T-helper 2 cell treated with Interferon-gamma antibody and Interleukin-4, amounts not matched to agents 5 μg/mL and 100 μg/mL, for 36 hours (primary cell): ENCODE measurements at regions not wholly inside any gene's neighbourhood (a gene's known extent, or its start where the extent isn't known, plus 50 kb on each side); places are given as distances from the start of the nearest gene placed in this dataset.

Source experiments
- DNase-seq: peaks from one replicate; pipeline ENCODE4 v3.0.0; 2021; ENCODE audit warnings: low spot score
- H3K27ac Mint-ChIP-seq: one replicate; pipeline ENCODE4 v1.8.0; 2021; ENCODE audit warnings: mild to moderate bottlenecking, mixed read lengths
- H3K27me3 Mint-ChIP-seq: one replicate; pipeline ENCODE4 v1.8.0; 2021; ENCODE audit warnings: low read depth, mixed read lengths
- H3K36me3 Mint-ChIP-seq: one replicate; pipeline ENCODE4 v1.8.0; 2021; ENCODE audit warnings: low read depth, mixed read lengths
- H3K4me1 Mint-ChIP-seq: one replicate; pipeline ENCODE4 v1.8.0; 2021; ENCODE audit warnings: low read depth, mixed read lengths
- H3K4me3 Mint-ChIP-seq: one replicate; pipeline ENCODE4 v1.8.0; 2022; ENCODE audit warnings: mild to moderate bottlenecking, moderate library complexity, mixed read lengths
- H3K9me3 Mint-ChIP-seq: one replicate; pipeline ENCODE4 v1.8.0; 2021; ENCODE audit warnings: mixed read lengths

DNA sequence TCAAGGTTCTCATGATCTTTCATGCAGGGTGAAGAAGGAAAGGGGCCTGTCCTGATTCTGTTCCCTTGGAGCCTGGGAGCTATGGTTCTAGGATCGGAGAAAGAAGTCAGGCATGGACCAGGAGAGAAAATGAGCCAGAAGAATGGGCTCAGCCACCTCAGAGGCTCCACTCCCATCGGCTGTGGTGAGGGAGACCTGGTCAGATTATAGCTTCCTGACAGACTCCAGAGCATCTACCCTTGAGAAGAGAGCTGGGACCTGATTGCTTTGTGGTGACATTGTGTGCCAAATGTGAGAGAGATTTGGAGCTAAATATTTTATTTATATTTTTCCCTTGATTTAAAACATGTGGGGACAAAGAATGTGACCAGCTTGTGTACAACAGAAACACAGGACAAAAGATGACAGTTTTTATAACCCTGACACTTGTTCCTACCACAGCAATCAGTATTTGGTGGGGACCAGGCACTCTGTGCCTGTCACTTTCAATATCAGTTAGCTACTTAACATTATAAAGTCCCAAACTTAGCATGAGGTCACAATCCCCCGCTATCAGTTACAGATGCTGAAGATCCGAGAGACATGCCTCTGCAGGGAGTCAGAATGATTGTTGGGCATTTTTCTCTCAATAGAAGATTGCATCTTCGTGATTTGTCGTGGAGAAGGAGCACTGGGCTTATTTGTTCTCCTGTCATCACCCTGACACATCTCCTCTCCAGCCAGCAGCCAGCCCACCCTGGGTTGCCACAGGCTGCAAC lies 228.3 kb upstream of the ADAMTS16 start:
- H3K9me3 Mint-ChIP-seq: no peaks in the 10 kb centered on the region
- H3K4me1 Mint-ChIP-seq: no peaks in the 10 kb centered on the region
- H3K27ac Mint-ChIP-seq: no peak overlapping the region

DNA sequence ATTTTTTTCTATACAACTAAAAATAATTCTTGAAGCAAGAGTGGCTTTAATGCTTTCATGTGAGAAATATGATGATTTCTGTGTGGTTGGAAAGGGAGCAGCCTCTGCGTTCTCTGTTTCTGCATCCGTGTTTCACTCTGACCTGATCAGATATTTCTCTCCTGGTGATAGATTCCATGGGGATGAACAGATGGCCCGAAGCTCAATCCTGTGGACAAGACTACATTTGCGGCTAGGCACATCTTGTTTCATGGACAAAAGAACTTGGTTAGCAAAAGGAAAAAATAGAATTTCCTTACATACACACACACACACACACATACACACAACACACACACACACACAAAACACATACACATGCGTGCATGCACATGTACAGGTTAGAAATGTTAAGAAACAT lies 218.2 kb upstream of the ADAMTS16 start:
- H3K36me3 Mint-ChIP-seq: no peaks in the 10 kb centered on the region
- no peak for DNase-seq
- no peaks in the 10 kb centered on the region for H3K4me1 Mint-ChIP-seq

More for the DNA sequence above, 228.3 kb upstream of the ADAMTS16 start:
- Mint-ChIP-seq H3K4me3 (no peak overlapping the region), H3K36me3 (no peaks in the 10 kb centered on the region), H3K27me3 (no peaks in the 10 kb centered on the region)
- no peak for DNase-seq

DNA sequence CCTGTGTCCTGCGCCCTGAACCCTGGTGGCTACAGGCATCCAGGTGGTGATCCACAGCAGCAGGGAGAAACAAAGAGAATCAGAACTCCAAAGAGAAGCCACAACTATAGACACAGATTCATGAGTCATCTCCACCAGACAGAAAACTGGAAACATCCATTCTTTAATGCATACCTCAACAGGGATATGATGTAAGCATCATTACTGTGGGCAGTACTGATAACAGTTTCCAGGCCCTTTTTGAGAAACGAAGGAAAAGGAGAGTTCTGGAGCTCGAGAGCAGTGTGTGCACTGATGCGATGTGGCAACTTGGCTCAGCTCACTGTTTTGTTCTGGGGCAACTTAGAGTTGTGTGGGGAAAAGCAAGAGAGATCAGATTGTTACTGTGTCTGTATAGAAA lies 215.6 kb upstream of the ADAMTS16 start:
- Mint-ChIP-seq H3K4me3 (no peak overlapping the region), H3K4me1 (no peaks in the 10 kb centered on the region), H3K27me3 (no peaks in the 10 kb centered on the region), H3K36me3 (no peaks in the 10 kb centered on the region), H3K27ac (no peak overlapping the region), H3K9me3 (no peaks in the 10 kb centered on the region)
- DNase-seq: no peak

More for the DNA sequence above, 218.2 kb upstream of the ADAMTS16 start:
- Mint-ChIP-seq H3K27me3 (no peaks in the 10 kb centered on the region), H3K9me3 (no peaks in the 10 kb centered on the region), H3K4me3 (no peak overlapping the region), H3K27ac (no peak overlapping the region)

- no peak overlapping the region for H3K27ac Mint-ChIP-seq
- H3K4me1 Mint-ChIP-seq: no peaks in the 10 kb centered on the region
- H3K4me3 Mint-ChIP-seq: no peak overlapping the region
- H3K36me3 Mint-ChIP-seq: no peaks in the 10 kb centered on the region
- no peaks in the 10 kb centered on the region for H3K9me3 Mint-ChIP-seq
- no peak for DNase-seq
- no peaks in the 10 kb centered on the region for H3K27me3 Mint-ChIP-seq
These were observed 213.0 kb upstream of the ADAMTS16 start for GRCh38 chr5:4927097-4927496.

DNA sequence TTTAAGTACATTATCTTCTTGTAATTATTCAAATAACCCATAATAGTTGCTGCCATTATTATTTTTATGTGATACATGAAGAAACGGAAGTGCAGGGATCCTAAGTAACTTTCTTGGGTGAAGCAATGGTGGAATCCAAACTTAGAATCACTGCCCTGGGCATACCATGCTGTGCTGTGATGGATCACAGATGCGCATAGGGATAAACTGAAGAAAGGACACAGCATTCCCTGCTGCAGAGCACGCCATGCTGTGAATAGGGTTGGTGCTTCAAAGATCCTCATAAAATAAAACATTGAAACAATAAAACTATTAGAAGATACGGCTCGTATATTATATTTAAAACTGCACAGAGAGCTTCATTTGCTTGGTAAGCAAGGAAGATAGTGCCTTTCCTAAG lies 211.7 kb upstream of the ADAMTS16 start:
- Mint-ChIP-seq H3K4me1 (no peaks in the 10 kb centered on the region), H3K36me3 (no peaks in the 10 kb centered on the region), H3K4me3 (no peak overlapping the region), H3K27me3 (no peaks in the 10 kb centered on the region), H3K9me3 (peaks cover 4% of the 10 kb centered on the region), H3K27ac (no peak overlapping the region)
- DNase-seq: no peak

GRCh38 chr5:4929092-4929655 lies 211.0 kb upstream of the ADAMTS16 start:
- no peak for DNase-seq
- no peaks in the 10 kb centered on the region for H3K4me1 Mint-ChIP-seq
- H3K36me3 Mint-ChIP-seq: no peaks in the 10 kb centered on the region
- no peak overlapping the region for H3K27ac Mint-ChIP-seq
- H3K27me3 Mint-ChIP-seq: no peaks in the 10 kb centered on the region
- no peak overlapping the region for H3K4me3 Mint-ChIP-seq
- peaks cover 4% of the 10 kb centered on the region for H3K9me3 Mint-ChIP-seq

DNA sequence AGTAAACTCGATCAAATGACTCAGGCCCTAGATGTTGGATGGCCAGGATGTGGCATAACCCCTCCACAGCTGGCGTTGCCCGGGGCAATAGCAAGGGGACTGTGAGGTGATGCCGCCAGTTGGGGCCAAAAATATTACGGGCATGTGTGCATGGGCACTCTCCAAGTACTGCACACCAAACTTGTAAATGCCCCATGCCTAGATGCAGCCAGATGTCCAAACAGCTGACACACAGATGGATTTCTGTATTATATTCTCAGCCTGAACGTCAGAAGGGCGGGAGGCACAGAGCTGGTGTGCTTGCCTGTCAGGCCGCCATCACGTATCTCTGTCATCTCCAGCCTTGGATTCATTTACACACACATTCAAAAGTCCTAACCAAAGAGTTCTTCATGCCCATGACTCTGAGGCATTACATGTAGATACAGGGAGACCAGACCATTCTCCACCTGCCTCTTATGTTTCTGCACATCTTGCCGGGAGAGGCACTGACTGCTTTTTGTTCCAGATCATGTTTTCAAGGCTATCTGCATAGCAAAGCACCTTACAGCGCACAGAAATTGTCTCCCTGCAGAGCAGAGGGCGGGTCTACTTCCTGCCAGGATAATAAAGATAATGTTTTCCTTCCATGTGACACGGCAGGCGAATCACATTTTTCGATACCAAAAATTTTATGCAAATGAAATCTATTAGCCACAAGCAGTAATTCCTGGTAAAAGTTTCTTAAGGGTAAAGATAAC lies 200.9 kb upstream of the ADAMTS16 start:
- no peak overlapping the region for H3K27ac Mint-ChIP-seq
- DNase-seq: no peak
- no peak overlapping the region for H3K4me3 Mint-ChIP-seq
- no peaks in the 10 kb centered on the region for H3K4me1 Mint-ChIP-seq
- H3K27me3 Mint-ChIP-seq: no peaks in the 10 kb centered on the region
- no peaks in the 10 kb centered on the region for H3K36me3 Mint-ChIP-seq
- no peaks in the 10 kb centered on the region for H3K9me3 Mint-ChIP-seq

- H3K36me3 Mint-ChIP-seq: no peaks in the 10 kb centered on the region
- no peaks in the 10 kb centered on the region for H3K27me3 Mint-ChIP-seq
- no peak for DNase-seq
- H3K4me3 Mint-ChIP-seq: no peak overlapping the region
- H3K9me3 Mint-ChIP-seq: no peaks in the 10 kb centered on the region
- H3K4me1 Mint-ChIP-seq: no peaks in the 10 kb centered on the region
- no peak overlapping the region for H3K27ac Mint-ChIP-seq
These were observed 199.0 kb upstream of the ADAMTS16 start for GRCh38 chr5:4941161-4941560.

GRCh38 chr5:4941957-4942830 lies 197.9 kb upstream of the ADAMTS16 start:
- no peak for DNase-seq
- Mint-ChIP-seq H3K9me3 (no peaks in the 10 kb centered on the region), H3K4me1 (no peaks in the 10 kb centered on the region), H3K36me3 (no peaks in the 10 kb centered on the region), H3K27me3 (no peaks in the 10 kb centered on the region), H3K4me3 (no peak overlapping the region), H3K27ac (no peak overlapping the region)

- no peak for DNase-seq
- H3K4me1 Mint-ChIP-seq: no peaks in the 10 kb centered on the region
- H3K9me3 Mint-ChIP-seq: no peaks in the 10 kb centered on the region
- no peak overlapping the region for H3K27ac Mint-ChIP-seq
- H3K4me3 Mint-ChIP-seq: no peak overlapping the region
- H3K36me3 Mint-ChIP-seq: no peaks in the 10 kb centered on the region
- H3K27me3 Mint-ChIP-seq: no peaks in the 10 kb centered on the region
These were observed 197.3 kb upstream of the ADAMTS16 start for GRCh38 chr5:4942831-4943178.

DNA sequence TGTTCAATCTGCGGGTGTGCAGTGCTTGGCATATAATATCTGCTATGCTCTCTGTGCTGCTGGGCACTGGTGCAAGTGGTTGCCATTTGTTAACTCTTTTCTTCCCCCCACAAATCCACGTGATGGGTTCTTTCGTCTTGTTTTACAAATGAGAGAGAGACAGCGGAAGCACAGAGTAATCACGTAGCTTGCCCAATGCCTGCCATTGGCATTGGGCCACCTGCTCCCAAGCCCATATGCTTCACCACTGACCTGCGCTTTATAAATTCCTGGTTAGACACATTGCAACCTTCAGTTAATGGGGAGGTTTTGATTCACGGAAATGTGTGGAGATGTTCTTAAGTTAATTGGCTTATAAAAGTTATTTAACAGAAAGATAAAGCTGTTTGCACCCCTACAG lies 194.8 kb upstream of the ADAMTS16 start:
- Mint-ChIP-seq H3K9me3 (no peaks in the 10 kb centered on the region), H3K4me3 (no peak overlapping the region), H3K4me1 (no peaks in the 10 kb centered on the region), H3K27ac (no peak overlapping the region), H3K36me3 (no peaks in the 10 kb centered on the region), H3K27me3 (no peaks in the 10 kb centered on the region)
- no peak for DNase-seq

DNA sequence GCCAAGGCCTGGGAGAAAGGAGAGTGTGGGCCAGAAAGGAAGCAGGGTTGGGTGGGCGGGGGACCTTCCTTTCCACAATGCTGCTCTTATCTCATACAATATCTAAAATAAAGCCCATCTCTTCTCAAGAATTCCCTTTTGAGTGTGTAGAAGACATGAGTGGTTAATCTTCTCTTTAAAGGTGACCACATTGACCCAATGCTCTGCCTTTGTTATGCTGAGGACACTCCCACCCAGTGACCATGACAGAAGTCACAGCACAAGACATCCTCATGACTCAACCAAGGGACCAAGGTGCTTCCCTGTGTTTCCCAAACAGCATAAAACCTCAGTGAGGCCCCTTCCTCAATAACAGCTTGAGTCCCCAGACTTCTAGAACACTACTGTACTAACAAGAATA lies 193.0 kb upstream of the ADAMTS16 start:
- no peaks in the 10 kb centered on the region for H3K27me3 Mint-ChIP-seq
- DNase-seq: no peak
- H3K4me3 Mint-ChIP-seq: no peak overlapping the region
- no peaks in the 10 kb centered on the region for H3K9me3 Mint-ChIP-seq
- H3K4me1 Mint-ChIP-seq: no peaks in the 10 kb centered on the region
- no peaks in the 10 kb centered on the region for H3K36me3 Mint-ChIP-seq
- no peak overlapping the region for H3K27ac Mint-ChIP-seq

GRCh38 chr5:4947893-4948536 lies 192.1 kb upstream of the ADAMTS16 start:
- Mint-ChIP-seq H3K36me3 (no peaks in the 10 kb centered on the region), H3K4me1 (no peaks in the 10 kb centered on the region), H3K27ac (no peak overlapping the region), H3K27me3 (no peaks in the 10 kb centered on the region), H3K4me3 (no peak overlapping the region), H3K9me3 (no peaks in the 10 kb centered on the region)
- DNase-seq: no peak
